Endothelial cell of umbilical vein (primary cell): ENCODE measurements at regions not wholly inside any gene's neighbourhood (a gene's known extent, or its start where the extent isn't known, plus 50 kb on each side); places are given as distances from the start of the nearest gene placed in this dataset.

Source experiments
- POLR2A ChIP-seq: IDR thresholded peaks from 2 replicates; pipeline ENCODE4 v1.6.1; 2012; ENCODE audit warnings: low read depth, mild to moderate bottlenecking, control low read depth, low read length
- TF ChIP-seq, protein P1 (sequence below), 2 donors: IDR thresholded peaks; 1 replicate in 1 of 2; 2 replicates in 1 of 2; pipeline ENCODE4 v1.5.1; 2011; ENCODE audit warnings: low read length in 2 of 2, mild to moderate bottlenecking in 2 of 2, moderate library complexity in 2 of 2, control low read depth in 1 of 2, inconsistent platforms in 1 of 2, low read depth in 1 of 2; ENCODE audit not compliant: insufficient read depth in 1 of 2; ENCODE audit errors: extremely low read depth in 1 of 2
- TF ChIP-seq, protein P2 (sequence below): IDR thresholded peaks from 2 replicates; pipeline ENCODE4 v1.6.1; 2011; ENCODE audit not compliant: insufficient read depth, insufficient read length

DNA sequence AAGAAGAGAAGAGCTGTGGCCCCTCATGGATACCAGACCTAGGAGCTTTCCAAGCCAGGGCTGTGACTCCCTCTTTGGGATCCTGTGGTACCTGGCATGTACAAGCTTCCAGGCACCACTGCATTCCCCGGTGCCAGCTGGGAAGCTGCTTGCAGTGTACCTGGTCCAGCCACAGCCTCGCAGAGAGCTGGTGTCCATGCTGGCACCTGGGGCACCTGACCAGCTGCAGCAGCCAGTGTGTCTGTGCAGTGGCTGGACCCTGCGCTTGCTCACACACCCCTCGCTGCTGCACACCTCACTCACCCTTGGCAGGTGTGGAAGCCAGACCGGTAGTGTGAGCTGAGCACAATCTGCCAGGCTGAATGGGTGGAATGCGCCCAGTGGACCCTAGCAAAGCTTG, 190.9 kb upstream of the MAN1A1 start:
- TF ChIP-seq, protein P1, sequence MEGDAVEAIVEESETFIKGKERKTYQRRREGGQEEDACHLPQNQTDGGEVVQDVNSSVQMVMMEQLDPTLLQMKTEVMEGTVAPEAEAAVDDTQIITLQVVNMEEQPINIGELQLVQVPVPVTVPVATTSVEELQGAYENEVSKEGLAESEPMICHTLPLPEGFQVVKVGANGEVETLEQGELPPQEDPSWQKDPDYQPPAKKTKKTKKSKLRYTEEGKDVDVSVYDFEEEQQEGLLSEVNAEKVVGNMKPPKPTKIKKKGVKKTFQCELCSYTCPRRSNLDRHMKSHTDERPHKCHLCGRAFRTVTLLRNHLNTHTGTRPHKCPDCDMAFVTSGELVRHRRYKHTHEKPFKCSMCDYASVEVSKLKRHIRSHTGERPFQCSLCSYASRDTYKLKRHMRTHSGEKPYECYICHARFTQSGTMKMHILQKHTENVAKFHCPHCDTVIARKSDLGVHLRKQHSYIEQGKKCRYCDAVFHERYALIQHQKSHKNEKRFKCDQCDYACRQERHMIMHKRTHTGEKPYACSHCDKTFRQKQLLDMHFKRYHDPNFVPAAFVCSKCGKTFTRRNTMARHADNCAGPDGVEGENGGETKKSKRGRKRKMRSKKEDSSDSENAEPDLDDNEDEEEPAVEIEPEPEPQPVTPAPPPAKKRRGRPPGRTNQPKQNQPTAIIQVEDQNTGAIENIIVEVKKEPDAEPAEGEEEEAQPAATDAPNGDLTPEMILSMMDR (IDR thresholded peaks at IDR 0.05; ENCODE audit: extremely low read depth in 1 of 2, insufficient read depth in 1 of 2, low read depth in 1 of 2, low read length in 2 of 2): no peak
- no peak for TF ChIP-seq POLR2A
- TF ChIP-seq, protein P2, sequence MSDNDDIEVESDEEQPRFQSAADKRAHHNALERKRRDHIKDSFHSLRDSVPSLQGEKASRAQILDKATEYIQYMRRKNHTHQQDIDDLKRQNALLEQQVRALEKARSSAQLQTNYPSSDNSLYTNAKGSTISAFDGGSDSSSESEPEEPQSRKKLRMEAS: no peak
